ENCODE measurements at regions not wholly inside any gene's neighbourhood (a gene's known extent, or its start where the extent isn't known, plus 50 kb on each side); places are given as distances from the start of the nearest gene placed in this dataset.
A peak's percentile ranks its signal among the peaks of the same experiment; 100 is the strongest.
"Not testable (repeated sequence)": the region's sequence is repeated elsewhere in the genome, so short reads cannot be mapped to it uniquely, and the experiment has no call there.

- peak; percentile 38 for DNase-seq (ENCODE audit: low read depth)
- H3K4me3 ChIP-seq (ENCODE audit: low read depth, low read length): no peak overlapping the region
Measured at GRCh38 chr12:60174476-60174875, 578.6 kb downstream of the SLC16A7 start.

- DNase-seq (ENCODE audit: low read depth): peak; percentile 22
Measured at GRCh38 chr12:60174941-60175340, 579.1 kb downstream of the SLC16A7 start.

DNA sequence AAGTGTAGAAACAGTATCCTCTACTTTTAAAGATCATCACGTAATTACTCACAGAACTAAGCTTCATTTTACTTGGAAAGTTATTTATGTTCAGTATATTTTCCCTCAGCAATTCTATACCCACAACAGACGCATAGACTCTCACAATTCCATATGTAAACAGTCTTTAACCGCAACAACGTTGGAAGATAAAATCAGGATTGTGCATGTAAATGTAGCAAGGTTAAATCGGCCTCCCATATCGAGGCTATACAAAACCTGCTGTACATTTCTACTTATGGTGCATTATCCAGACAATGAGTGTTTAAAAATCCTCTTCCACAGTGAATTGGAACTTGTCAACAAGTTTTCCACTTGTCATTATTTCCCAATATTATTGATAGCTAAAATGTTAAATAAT is 581.1 kb downstream of the SLC16A7 start:
- H3K4me3 ChIP-seq (ENCODE audit: low read depth, low read length): no peak overlapping the region
- no peak for DNase-seq (ENCODE audit: low read depth)

More at GRCh38 chr12:60174941-60175340, 579.1 kb downstream of the SLC16A7 start:
- H3K4me3 ChIP-seq (ENCODE audit: low read depth, low read length): no peak overlapping the region

- no peak overlapping the region for H3K4me3 ChIP-seq (ENCODE audit: low read depth, low read length)
- no peak for DNase-seq (ENCODE audit: low read depth)
Measured at GRCh38 chr12:60180298-60180697, 584.5 kb downstream of the SLC16A7 start.

DNA sequence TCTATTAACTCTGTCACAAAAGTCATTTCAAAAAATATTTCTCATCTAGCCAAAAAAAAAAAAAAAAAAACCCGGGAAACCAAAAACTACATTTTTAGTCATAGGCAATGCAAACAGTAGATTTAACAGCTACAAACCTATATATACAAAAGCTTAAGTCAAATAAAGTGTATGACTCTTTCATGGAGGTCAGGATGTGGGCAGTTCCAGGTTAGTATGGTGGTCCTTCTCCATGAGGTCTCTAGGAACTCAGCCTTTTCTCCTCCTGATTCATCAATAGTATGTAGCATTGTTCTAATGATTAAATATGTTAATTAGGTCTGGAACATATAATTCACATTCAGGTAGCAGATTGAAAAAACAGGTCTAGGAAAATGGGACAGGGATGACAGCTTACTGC is 586.5 kb downstream of the SLC16A7 start:
- no peak overlapping the region for H3K4me3 ChIP-seq (ENCODE audit: low read depth, low read length)
- no peak for DNase-seq (ENCODE audit: low read depth)

GRCh38 chr12:60184096-60184495 is 588.3 kb downstream of the SLC16A7 start:
- no peak for DNase-seq (ENCODE audit: low read depth)
- H3K4me3 ChIP-seq (ENCODE audit: low read depth, low read length): no peak overlapping the region

DNA sequence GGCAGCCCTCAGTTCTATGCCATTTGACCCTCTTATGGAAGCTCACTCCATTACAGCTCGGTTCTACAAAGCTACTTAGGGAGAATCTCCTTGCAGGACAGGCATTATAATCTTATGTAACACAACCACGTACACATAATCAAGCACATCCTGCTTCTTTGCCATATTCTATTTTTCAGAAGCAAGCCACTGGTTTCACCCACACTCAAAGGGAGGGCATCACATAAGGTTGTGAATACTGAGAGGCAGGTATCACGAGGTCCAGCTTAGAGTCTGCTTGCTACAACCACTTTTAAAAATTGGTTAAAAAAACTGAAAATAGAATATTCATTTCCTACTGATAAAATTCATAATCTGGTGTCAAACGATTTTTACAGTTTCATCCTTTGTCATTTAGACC is 589.2 kb downstream of the SLC16A7 start:
- no peak overlapping the region for H3K4me3 ChIP-seq (ENCODE audit: low read depth, low read length)
- no peak for DNase-seq (ENCODE audit: low read depth)

DNA sequence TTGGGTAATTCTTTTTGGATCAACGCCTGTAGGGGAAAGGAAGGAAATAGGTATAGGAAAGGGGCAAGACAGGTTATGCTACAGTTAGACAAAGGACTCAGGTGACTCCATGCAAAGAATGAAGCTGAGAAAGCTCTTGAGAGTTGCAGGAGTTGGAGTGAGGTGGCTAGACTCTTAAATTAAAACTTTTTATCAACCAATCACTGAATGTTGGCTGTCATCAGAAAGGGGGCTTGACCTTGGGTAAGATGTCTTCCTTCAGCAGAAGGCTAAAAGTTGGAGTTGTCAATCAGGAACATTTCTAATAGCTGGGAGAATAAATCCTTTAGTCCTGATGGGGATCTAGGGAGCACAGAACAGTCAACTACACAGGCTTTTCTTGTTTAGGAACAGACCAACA is 595.4 kb downstream of the SLC16A7 start:
- DNase-seq (ENCODE audit: low read depth): no peak
- no peak overlapping the region for H3K4me3 ChIP-seq (ENCODE audit: low read depth, low read length)

GRCh38 chr12:60191676-60192359 is 596.0 kb downstream of the SLC16A7 start:
- no peak overlapping the region for H3K4me3 ChIP-seq (ENCODE audit: low read depth, low read length)
- no peak for DNase-seq (ENCODE audit: low read depth)

- DNase-seq (ENCODE audit: low read depth): no peak
- H3K4me3 ChIP-seq (ENCODE audit: low read depth, low read length): no peak overlapping the region
Measured at GRCh38 chr12:60194678-60195077, 598.8 kb downstream of the SLC16A7 start.

- DNase-seq (ENCODE audit: low read depth): no peak
- no peak overlapping the region for H3K4me3 ChIP-seq (ENCODE audit: low read depth, low read length)
Measured at GRCh38 chr12:60195483-60195882, 599.7 kb downstream of the SLC16A7 start.

DNA sequence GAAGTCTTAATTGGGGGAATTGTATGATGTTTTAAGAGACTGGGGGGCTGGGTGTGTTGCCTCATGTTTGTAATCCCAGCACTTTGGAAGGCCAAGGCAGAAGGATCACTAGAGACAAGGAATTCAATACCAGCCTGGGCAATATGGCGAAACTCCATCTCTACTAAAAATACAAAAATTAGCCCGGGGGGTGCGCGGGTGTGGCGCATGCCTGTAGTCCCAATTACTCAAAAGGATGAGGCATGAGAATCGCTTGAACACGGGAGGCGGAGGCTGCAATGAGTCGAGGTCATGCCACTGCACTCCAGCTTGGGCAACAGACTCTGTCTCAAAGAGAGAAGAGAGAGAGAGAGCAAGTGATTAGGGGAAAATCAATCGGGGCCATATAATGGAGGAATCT is 600.5 kb downstream of the SLC16A7 start:
- no peak for DNase-seq (ENCODE audit: low read depth)
- H3K4me3 ChIP-seq (ENCODE audit: low read depth, low read length): no peak overlapping the region

DNA sequence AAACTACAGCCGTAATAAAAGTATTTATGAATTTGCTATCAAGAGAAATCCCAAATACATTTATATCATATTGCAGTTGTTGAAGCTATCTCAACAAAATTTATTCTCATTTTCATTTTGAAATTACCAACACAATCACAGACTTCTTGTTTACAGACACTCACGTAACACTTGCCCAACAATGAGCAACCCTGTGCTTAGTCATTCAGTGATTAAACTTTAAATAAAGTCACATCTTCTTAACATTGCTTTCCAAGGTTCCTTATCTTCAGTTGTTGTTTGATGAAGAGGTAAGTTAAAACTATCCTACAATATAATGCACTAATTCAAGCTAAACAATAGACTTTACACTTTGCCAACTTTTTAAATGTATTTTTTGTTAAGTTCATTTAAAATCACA is 601.8 kb downstream of the SLC16A7 start:
- no peak overlapping the region for H3K4me3 ChIP-seq (ENCODE audit: low read depth, low read length)
- no peak for DNase-seq (ENCODE audit: low read depth)

GRCh38 chr12:60201891-60202290 is 606.1 kb downstream of the SLC16A7 start:
- H3K4me3 ChIP-seq (ENCODE audit: low read depth, low read length): no peak overlapping the region
- DNase-seq (ENCODE audit: low read depth): peak; percentile 43

DNA sequence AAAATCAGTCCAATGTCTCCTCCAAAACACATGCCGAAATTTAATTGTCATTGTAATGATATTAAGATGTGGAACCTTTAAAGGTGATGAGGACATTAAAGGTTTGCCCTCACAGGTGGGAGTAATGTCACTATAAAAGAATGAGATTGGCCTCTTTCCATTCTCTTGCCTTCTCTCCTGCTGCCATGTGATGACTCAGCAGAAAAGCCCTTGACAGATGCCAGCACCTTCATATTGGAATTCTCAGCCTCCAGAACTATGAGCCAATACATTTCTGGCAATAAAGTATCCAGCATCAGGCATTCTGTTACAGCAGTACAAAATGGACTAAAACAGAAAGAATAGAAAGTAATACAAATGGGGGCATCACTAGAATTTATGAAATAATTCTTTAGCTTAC is 609.7 kb downstream of the SLC16A7 start:
- H3K4me3 ChIP-seq (ENCODE audit: low read depth, low read length): no peak overlapping the region
- peak; percentile 25 for DNase-seq (ENCODE audit: low read depth)

- DNase-seq (ENCODE audit: low read depth): no peak
- no peak overlapping the region for H3K4me3 ChIP-seq (ENCODE audit: low read depth, low read length)
Measured at GRCh38 chr12:60209521-60209920, 613.7 kb downstream of the SLC16A7 start.

DNA sequence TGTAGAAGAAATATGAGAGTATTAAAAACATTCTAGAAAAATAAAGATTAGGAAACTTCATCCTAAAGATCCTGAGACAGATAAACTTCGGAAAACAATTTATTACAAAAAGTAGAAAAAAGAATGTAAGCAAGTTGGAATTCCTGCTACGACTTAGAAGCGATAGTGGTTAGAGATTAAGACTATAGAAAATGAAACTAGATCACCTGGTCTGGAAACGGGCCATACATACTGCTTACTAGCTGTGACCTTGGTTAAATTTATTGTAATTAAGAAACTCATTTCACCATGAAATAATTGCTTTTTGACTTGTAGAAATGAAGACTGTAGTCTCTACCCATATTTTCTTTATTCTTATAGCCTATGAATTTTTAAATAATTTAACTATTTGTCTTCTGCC is 614.1 kb downstream of the SLC16A7 start:
- DNase-seq (ENCODE audit: low read depth): no peak
- no peak overlapping the region for H3K4me3 ChIP-seq (ENCODE audit: low read depth, low read length)

DNA sequence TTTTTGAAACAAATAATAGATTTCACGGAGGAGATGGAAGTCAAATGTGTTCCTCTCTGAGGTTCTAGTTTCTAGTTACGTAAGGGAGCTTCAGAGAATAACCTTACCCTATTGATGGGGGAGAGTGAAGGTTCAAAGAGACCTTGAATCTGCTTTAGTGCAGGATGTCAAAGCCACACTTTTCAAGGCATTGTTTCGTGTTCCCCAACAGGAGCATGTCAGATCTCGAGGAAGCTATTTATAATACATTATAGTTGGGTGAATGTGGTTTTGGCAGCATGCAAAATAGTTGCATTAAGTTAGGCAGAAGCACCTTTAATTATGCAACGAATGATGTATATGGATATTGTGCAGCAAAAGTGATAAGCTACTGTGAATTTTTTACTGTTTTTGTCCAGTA is 614.9 kb downstream of the SLC16A7 start:
- H3K4me3 ChIP-seq (ENCODE audit: low read depth, low read length): no peak overlapping the region

GRCh38 chr12:60211244-60211643 is 615.4 kb downstream of the SLC16A7 start:
- H3K4me3 ChIP-seq (ENCODE audit: low read depth, low read length): no peak overlapping the region
- no peak for DNase-seq (ENCODE audit: low read depth)

More for the DNA sequence above, 614.9 kb downstream of the SLC16A7 start:
- DNase-seq (ENCODE audit: low read depth): no peak

GRCh38 chr12:60212159-60213000 is 616.6 kb downstream of the SLC16A7 start:
- H3K4me3 ChIP-seq (ENCODE audit: low read depth, low read length): no peak overlapping the region
- DNase-seq (ENCODE audit: low read depth): no peak

GRCh38 chr12:60213272-60213671 is 617.4 kb downstream of the SLC16A7 start:
- not testable (repeated sequence) for DNase-seq (ENCODE audit: low read depth); H3K4me3 ChIP-seq (ENCODE audit: low read depth, low read length)

Data from skeletal muscle cell (primary cell).